Natural killer cell (primary cell): ENCODE measurements at regions not wholly inside any gene's neighbourhood (a gene's known extent, or its start where the extent isn't known, plus 50 kb on each side); places are given as distances from the start of the nearest gene placed in this dataset.

ENCODE experiments used
- ATAC-seq, 3 donors: fragments of 150-1000 bp in 2 of 3; fragments of 200-7000 bp in 1 of 3; cut with Tn5 transposase; 1 replicate in 1 of 3; 2 replicates in 2 of 3; pipeline ENCODE4 v1.10.0; 2021; ENCODE audit warnings: mild to moderate bottlenecking in 2 of 3, moderate library complexity in 2 of 3
- DNase-seq, 2 donors: peaks; one replicate each; pipeline versions ENCODE4 v3.0.0 to v3.0.0-alpha.2; 2013 to 2021; ENCODE audit warnings: mixed read lengths in 1 of 2
- H3K27ac ChIP-seq: one replicate; pipeline ENCODE4 v1.5.1; 2013; ENCODE audit warnings: mild to moderate bottlenecking, low read length
- H3K27me3 ChIP-seq: one replicate; pipeline ENCODE4 v1.6.1; 2013; ENCODE audit warnings: low read length; ENCODE audit not compliant: control insufficient read depth, insufficient read depth
- H3K36me3 ChIP-seq: one replicate; pipeline ENCODE4 v1.6.1; 2013; ENCODE audit warnings: low read length; ENCODE audit not compliant: control insufficient read depth, insufficient read depth
- H3K4me1 ChIP-seq: one replicate; pipeline ENCODE4 v1.6.1; 2013; ENCODE audit warnings: low read length; ENCODE audit not compliant: control insufficient read depth, insufficient read depth
- H3K4me3 ChIP-seq: one replicate; pipeline ENCODE4 v1.5.1; 2013; ENCODE audit warnings: low read length
- H3K9me3 ChIP-seq: one replicate; pipeline ENCODE4 v1.6.1; 2013; ENCODE audit warnings: low read length; ENCODE audit not compliant: control insufficient read depth, insufficient read depth
- H3K27ac Mint-ChIP-seq, 2 donors: one replicate each; pipeline ENCODE4 v1.8.0; 2022; ENCODE audit warnings: mild to moderate bottlenecking in 2 of 2, mixed read lengths in 2 of 2, moderate library complexity in 1 of 2
- H3K27me3 Mint-ChIP-seq, 2 donors: one replicate each; pipeline ENCODE4 v1.8.0; 2022; ENCODE audit warnings: low read depth in 2 of 2, mixed read lengths in 2 of 2
- H3K36me3 Mint-ChIP-seq: one replicate; pipeline ENCODE4 v1.8.0; 2022; ENCODE audit warnings: mixed read lengths
- H3K4me1 Mint-ChIP-seq, 2 donors: one replicate each; pipeline ENCODE4 v1.8.0; 2022; ENCODE audit warnings: mixed read lengths in 2 of 2
- H3K4me3 Mint-ChIP-seq: one replicate; pipeline ENCODE4 v1.8.0; 2022; ENCODE audit warnings: mild to moderate bottlenecking, moderate library complexity, mixed read lengths
- H3K9me3 Mint-ChIP-seq, 2 donors: one replicate each; pipeline ENCODE4 v1.8.0; 2022; ENCODE audit warnings: mixed read lengths in 2 of 2
- WGBS: methylation state at CpG from one replicate; pipeline ENCODE4 v1.1.7; 2013; ENCODE audit warnings: missing lambda C conversion rate; ENCODE audit not compliant: insufficient coverage; 5-methylcytosine and 5-hydroxymethylcytosine counted together
- intact Hi-C: fragments of 100-400 bp; cut with micrococcal nuclease; formaldehyde crosslinking; loops from one replicate; pipeline ENCODE4 v1.14.2; 2022
- TF ChIP-seq, protein P1 (sequence below): fragments of 200-600 bp; IDR thresholded peaks from one replicate; pipeline ENCODE4 v1.8.0; 2022; ENCODE audit warnings: antibody characterized with exemption

- Histone ChIP-seq H3K9me3 (no peaks in the 10 kb centered on the region), H3K27me3 (no peaks in the 10 kb centered on the region), H3K4me3 (no peak overlapping the region), H3K36me3 (no peaks in the 10 kb centered on the region), H3K4me1 (no peaks in the 10 kb centered on the region), H3K27ac (no peak overlapping the region)
- Mint-ChIP-seq H3K9me3 (peaks cover 4 to 5% of the 10 kb centered on the region in 2 donors), H3K4me1 (no peaks in the 10 kb centered on the region), H3K27ac (no peak overlapping the region), H3K27me3 (no peaks in the 10 kb centered on the region), H3K4me3 (no peak overlapping the region), H3K36me3 (no peaks in the 10 kb centered on the region)
- DNase-seq: no peak
- intact Hi-C loops: no loop called here
- WGBS: 49% methylated on average over 5 of the region's 5 CpGs
- TF ChIP-seq, protein P1, sequence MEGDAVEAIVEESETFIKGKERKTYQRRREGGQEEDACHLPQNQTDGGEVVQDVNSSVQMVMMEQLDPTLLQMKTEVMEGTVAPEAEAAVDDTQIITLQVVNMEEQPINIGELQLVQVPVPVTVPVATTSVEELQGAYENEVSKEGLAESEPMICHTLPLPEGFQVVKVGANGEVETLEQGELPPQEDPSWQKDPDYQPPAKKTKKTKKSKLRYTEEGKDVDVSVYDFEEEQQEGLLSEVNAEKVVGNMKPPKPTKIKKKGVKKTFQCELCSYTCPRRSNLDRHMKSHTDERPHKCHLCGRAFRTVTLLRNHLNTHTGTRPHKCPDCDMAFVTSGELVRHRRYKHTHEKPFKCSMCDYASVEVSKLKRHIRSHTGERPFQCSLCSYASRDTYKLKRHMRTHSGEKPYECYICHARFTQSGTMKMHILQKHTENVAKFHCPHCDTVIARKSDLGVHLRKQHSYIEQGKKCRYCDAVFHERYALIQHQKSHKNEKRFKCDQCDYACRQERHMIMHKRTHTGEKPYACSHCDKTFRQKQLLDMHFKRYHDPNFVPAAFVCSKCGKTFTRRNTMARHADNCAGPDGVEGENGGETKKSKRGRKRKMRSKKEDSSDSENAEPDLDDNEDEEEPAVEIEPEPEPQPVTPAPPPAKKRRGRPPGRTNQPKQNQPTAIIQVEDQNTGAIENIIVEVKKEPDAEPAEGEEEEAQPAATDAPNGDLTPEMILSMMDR: no peak
- ATAC-seq: no peak
Measured at GRCh38 chr2:209368914-209369313, 54.9 kb upstream of the MAP2 start.

- no peak overlapping the region for H3K27ac Mint-ChIP-seq
- Histone ChIP-seq H3K27me3 (no peaks in the 10 kb centered on the region), H3K36me3 (no peaks in the 10 kb centered on the region), H3K27ac (no peak overlapping the region), H3K4me1 (no peaks in the 10 kb centered on the region), H3K9me3 (no peaks in the 10 kb centered on the region), H3K4me3 (no peak overlapping the region)
- H3K4me1 Mint-ChIP-seq: no peaks in the 10 kb centered on the region
- ATAC-seq (no peak), DNase-seq (no peak)
- no peak overlapping the region for H3K4me3 Mint-ChIP-seq
- no peaks in the 10 kb centered on the region for H3K36me3 Mint-ChIP-seq
- intact Hi-C loops: no loop called here
- TF ChIP-seq, protein P1: no peak
- H3K9me3 Mint-ChIP-seq: peaks cover 5 to 6% of the 10 kb centered on the region in 2 donors
- no peaks in the 10 kb centered on the region for H3K27me3 Mint-ChIP-seq
Measured at GRCh38 chr2:209369656-209370055, 54.2 kb upstream of the MAP2 start.

- ATAC-seq (no peak), DNase-seq (no peak)
- Mint-ChIP-seq H3K27me3 (no peaks in the 10 kb centered on the region), H3K27ac (no peak overlapping the region), H3K36me3 (no peaks in the 10 kb centered on the region), H3K4me1 (no peaks in the 10 kb centered on the region), H3K9me3 (peaks cover 5 to 19% of the 10 kb centered on the region in 2 donors), H3K4me3 (no peak overlapping the region)
- Histone ChIP-seq H3K36me3 (no peaks in the 10 kb centered on the region), H3K27me3 (no peaks in the 10 kb centered on the region), H3K9me3 (no peaks in the 10 kb centered on the region), H3K4me3 (no peak overlapping the region), H3K27ac (no peak overlapping the region), H3K4me1 (no peaks in the 10 kb centered on the region)
- no CpG with 5 or more reads among the region's 2 CpGs for WGBS
- intact Hi-C loops: no loop called here
- TF ChIP-seq, protein P1: no peak
Measured at GRCh38 chr2:209371407-209371806, 52.4 kb upstream of the MAP2 start.
